ENCODE measurements at regions not wholly inside any gene's neighbourhood (a gene's known extent, or its start where the extent isn't known, plus 50 kb on each side); places are given as distances from the start of the nearest gene placed in this dataset.

DNA sequence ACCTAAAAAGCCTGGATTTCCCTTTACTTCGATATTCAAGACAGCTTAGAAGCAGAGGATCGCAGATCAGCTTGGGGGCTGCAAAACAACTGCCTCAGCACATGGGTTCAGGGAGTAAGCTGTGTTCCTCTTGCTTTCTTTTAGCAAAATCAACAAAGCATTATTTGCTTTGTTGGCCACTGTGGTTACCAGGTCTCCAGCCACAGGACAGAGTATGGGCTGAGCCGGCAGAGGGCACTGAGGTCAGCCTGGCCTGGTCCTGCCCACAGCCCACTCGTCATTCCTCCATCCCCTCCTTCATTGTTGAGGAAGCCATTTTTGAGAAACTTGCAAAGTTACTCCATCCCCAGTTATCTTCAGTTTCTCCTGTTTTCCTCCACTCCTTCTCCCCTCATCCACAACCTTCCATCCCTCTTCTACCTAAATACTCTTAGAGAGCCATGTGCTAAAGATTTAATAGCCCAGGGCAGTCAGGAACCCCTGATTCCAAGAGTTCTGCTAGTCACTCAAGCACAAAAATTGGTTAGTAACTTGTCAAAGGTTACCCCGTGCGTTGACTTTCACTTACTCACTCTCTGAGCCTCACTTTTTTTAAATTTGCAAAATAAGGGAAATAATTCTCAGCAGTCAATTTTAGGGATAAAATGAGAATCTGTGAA is 60.0 kb upstream of the HES1 start:
- no peaks in the 10 kb centered on the region for H3K9me2 ChIP-seq (ENCODE audit: insufficient read depth, low read length)
- no peaks in the 10 kb centered on the region for H3K9me3 ChIP-seq (ENCODE audit: low read length)
- no peak overlapping the region for H3K27ac ChIP-seq (ENCODE audit: low read length)
- H3K36me3 ChIP-seq (ENCODE audit: insufficient read depth, low read length), result no peaks in the 10 kb centered on the region
- H3K27me3 ChIP-seq (ENCODE audit: insufficient read depth, low read depth, low read length), result no peaks in the 10 kb centered on the region
- no peak overlapping the region for H2AFZ ChIP-seq (ENCODE audit: low read depth, low read length)
- no peaks in the 10 kb centered on the region for H3K79me2 ChIP-seq (replicated peaks; ENCODE audit: insufficient read depth, low read length)
- H3K4me2 ChIP-seq (ENCODE audit: low read length), result no peak overlapping the region
- TF ChIP-seq POLR2AphosphoS5 (IDR thresholded peaks at IDR 0.05), result no peak
- no peak for TF ChIP-seq EP300 (conservative IDR thresholded peaks at IDR 0.05; ENCODE audit: poor library complexity, severe bottlenecking)
- TF ChIP-seq MXI1 (conservative IDR thresholded peaks at IDR 0.05; ENCODE audit: poor library complexity, severe bottlenecking), result no peak
- no peak for TF ChIP-seq SMC3 (conservative IDR thresholded peaks at IDR 0.05; ENCODE audit: poor library complexity)
- no peak for TF ChIP-seq REST (IDR thresholded peaks at IDR 0.05; ENCODE audit: borderline replicate concordance)
- TF ChIP-seq RAD21 (conservative IDR thresholded peaks at IDR 0.05), result no peak
- no peak for TF ChIP-seq EZH2 (IDR thresholded peaks at IDR 0.05; ENCODE audit: borderline replicate concordance, insufficient read depth, low read length, poor library complexity, severe bottlenecking)
- TF ChIP-seq, protein P1, sequence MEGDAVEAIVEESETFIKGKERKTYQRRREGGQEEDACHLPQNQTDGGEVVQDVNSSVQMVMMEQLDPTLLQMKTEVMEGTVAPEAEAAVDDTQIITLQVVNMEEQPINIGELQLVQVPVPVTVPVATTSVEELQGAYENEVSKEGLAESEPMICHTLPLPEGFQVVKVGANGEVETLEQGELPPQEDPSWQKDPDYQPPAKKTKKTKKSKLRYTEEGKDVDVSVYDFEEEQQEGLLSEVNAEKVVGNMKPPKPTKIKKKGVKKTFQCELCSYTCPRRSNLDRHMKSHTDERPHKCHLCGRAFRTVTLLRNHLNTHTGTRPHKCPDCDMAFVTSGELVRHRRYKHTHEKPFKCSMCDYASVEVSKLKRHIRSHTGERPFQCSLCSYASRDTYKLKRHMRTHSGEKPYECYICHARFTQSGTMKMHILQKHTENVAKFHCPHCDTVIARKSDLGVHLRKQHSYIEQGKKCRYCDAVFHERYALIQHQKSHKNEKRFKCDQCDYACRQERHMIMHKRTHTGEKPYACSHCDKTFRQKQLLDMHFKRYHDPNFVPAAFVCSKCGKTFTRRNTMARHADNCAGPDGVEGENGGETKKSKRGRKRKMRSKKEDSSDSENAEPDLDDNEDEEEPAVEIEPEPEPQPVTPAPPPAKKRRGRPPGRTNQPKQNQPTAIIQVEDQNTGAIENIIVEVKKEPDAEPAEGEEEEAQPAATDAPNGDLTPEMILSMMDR (IDR thresholded peaks at IDR 0.05; ENCODE audit: poor library complexity, severe bottlenecking), result no peak
- TF ChIP-seq TAF1 (IDR thresholded peaks at IDR 0.05; ENCODE audit: low read depth), result no peak
- no peak overlapping the region for H3K9ac ChIP-seq (ENCODE audit: low read length)
- no peaks in the 10 kb centered on the region for H3F3A ChIP-seq (ENCODE audit: insufficient read depth, low read length, poor library complexity, severe bottlenecking)
- no peaks in the 10 kb centered on the region for H4K20me1 ChIP-seq (ENCODE audit: insufficient read depth)
- H3K4me3 ChIP-seq (ENCODE audit: low read length), result no peak overlapping the region

GRCh38 chr3:194076475-194076874 is 59.5 kb upstream of the HES1 start:
- Histone ChIP-seq H3K9me2 (ENCODE audit: insufficient read depth, low read length) (no peaks in the 10 kb centered on the region), H3K4me2 (ENCODE audit: low read length) (no peak overlapping the region)

More at GRCh38 chr3:194076475-194076874, 59.5 kb upstream of the HES1 start:
- Histone ChIP-seq H3K4me3 (ENCODE audit: low read length) (no peak overlapping the region), H3F3A (ENCODE audit: insufficient read depth, low read length, poor library complexity, severe bottlenecking) (no peaks in the 10 kb centered on the region), H3K79me2 (replicated peaks; ENCODE audit: insufficient read depth, low read length) (no peaks in the 10 kb centered on the region), H2AFZ (ENCODE audit: low read depth, low read length) (no peak overlapping the region), H3K27me3 (ENCODE audit: insufficient read depth, low read depth, low read length) (no peaks in the 10 kb centered on the region), H3K27ac (ENCODE audit: low read length) (no peak overlapping the region), H3K9ac (ENCODE audit: low read length) (no peak overlapping the region), H3K36me3 (ENCODE audit: insufficient read depth, low read length) (no peaks in the 10 kb centered on the region), H3K9me3 (ENCODE audit: low read length) (no peaks in the 10 kb centered on the region), H4K20me1 (ENCODE audit: insufficient read depth) (no peaks in the 10 kb centered on the region)
- TF ChIP-seq EP300 (conservative IDR thresholded peaks at IDR 0.05; ENCODE audit: poor library complexity, severe bottlenecking), result no peak
- TF ChIP-seq SMC3 (conservative IDR thresholded peaks at IDR 0.05; ENCODE audit: poor library complexity), result no peak
- no peak for TF ChIP-seq MXI1 (conservative IDR thresholded peaks at IDR 0.05; ENCODE audit: poor library complexity, severe bottlenecking)
- TF ChIP-seq, protein P1 (IDR thresholded peaks at IDR 0.05; ENCODE audit: poor library complexity, severe bottlenecking), result no peak
- TF ChIP-seq REST (IDR thresholded peaks at IDR 0.05; ENCODE audit: borderline replicate concordance), result no peak
- TF ChIP-seq TAF1 (IDR thresholded peaks at IDR 0.05; ENCODE audit: low read depth), result no peak
- no peak for TF ChIP-seq POLR2AphosphoS5 (IDR thresholded peaks at IDR 0.05)
- no peak for TF ChIP-seq RAD21 (conservative IDR thresholded peaks at IDR 0.05)
- no peak for TF ChIP-seq EZH2 (IDR thresholded peaks at IDR 0.05; ENCODE audit: borderline replicate concordance, insufficient read depth, low read length, poor library complexity, severe bottlenecking)

Measured in neural cell (in vitro differentiated cells).